ENCODE measurements at regions not wholly inside any gene's neighbourhood (a gene's known extent, or its start where the extent isn't known, plus 50 kb on each side); places are given as distances from the start of the nearest gene placed in this dataset.

- TF ChIP-seq EP300 (IDR thresholded peaks at IDR 0.05) (no peak), POLR2AphosphoS5 (IDR thresholded peaks at IDR 0.05) (no peak), CTCF (IDR thresholded peaks at IDR 0.05) (no peak), POLR2A (IDR thresholded peaks at IDR 0.05) (no peak)
- Histone ChIP-seq H3K36me3 (no peaks in the 10 kb centered on the region), H3K4me3 (no peak overlapping the region), H3K4me1 (no peaks in the 10 kb centered on the region), H3K9me3 (no peaks in the 10 kb centered on the region), H3K27me3 (no peaks in the 10 kb centered on the region), H3K27ac (no peak overlapping the region)
- ATAC-seq, result no peak
- 81 to 90% methylated on average over 2 to 4 of the region's 5 CpGs for WGBS, 2 donors (ENCODE audit: low coverage in 1 of 2)
These were observed 731.7 kb upstream of the MIR17HG start for GRCh38 chr13:90615767-90616166.

GRCh38 chr13:90618133-90618532, 729.4 kb upstream of the MIR17HG start:
- TF ChIP-seq EP300 (IDR thresholded peaks at IDR 0.05), result no peak
- TF ChIP-seq POLR2AphosphoS5 (IDR thresholded peaks at IDR 0.05), result no peak
- TF ChIP-seq CTCF (IDR thresholded peaks at IDR 0.05), result no peak
- no peak for TF ChIP-seq POLR2A (IDR thresholded peaks at IDR 0.05)
- Histone ChIP-seq H3K9me3 (no peaks in the 10 kb centered on the region), H3K27me3 (no peaks in the 10 kb centered on the region), H3K36me3 (no peaks in the 10 kb centered on the region), H3K4me1 (no peaks in the 10 kb centered on the region), H3K4me3 (no peak overlapping the region), H3K27ac (no peak overlapping the region)
- WGBS, 2 donors (ENCODE audit: low coverage in 1 of 2), result 63 to 100% methylated on average over 2 of the region's 2 CpGs
- no peak for ATAC-seq

DNA sequence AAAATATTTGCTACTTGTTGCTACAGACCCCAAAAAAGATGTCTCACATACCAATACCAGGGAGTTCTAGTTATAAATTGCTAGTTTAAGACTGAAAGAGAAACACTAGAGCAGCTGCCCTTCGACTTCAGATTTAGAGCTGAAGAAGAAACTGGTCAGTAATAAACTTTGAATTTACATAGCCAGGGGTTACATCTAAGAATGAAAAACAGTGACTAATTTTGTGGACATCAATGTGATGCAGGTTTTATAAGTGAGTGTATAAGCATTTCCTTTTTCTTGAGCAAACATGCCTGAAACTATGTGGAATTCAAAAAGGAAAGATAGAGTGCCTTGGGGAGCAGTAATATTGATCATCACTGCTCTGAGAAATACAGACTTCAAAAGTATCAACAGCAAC, 724.9 kb upstream of the MIR17HG start:
- WGBS, 2 donors (ENCODE audit: low coverage in 1 of 2), result 57% methylated on average over 1 of the region's 1 CpG; no CpG with 5 or more reads in 1 of the 2 donors
- Histone ChIP-seq H3K27me3 (no peaks in the 10 kb centered on the region), H3K9me3 (no peaks in the 10 kb centered on the region), H3K27ac (no peak overlapping the region), H3K4me1 (no peaks in the 10 kb centered on the region), H3K36me3 (no peaks in the 10 kb centered on the region), H3K4me3 (no peak overlapping the region)
- no peak for TF ChIP-seq EP300 (IDR thresholded peaks at IDR 0.05)
- TF ChIP-seq POLR2AphosphoS5 (IDR thresholded peaks at IDR 0.05), result no peak
- TF ChIP-seq POLR2A (IDR thresholded peaks at IDR 0.05), result no peak
- TF ChIP-seq CTCF (IDR thresholded peaks at IDR 0.05), result no peak
- no peak for ATAC-seq

DNA sequence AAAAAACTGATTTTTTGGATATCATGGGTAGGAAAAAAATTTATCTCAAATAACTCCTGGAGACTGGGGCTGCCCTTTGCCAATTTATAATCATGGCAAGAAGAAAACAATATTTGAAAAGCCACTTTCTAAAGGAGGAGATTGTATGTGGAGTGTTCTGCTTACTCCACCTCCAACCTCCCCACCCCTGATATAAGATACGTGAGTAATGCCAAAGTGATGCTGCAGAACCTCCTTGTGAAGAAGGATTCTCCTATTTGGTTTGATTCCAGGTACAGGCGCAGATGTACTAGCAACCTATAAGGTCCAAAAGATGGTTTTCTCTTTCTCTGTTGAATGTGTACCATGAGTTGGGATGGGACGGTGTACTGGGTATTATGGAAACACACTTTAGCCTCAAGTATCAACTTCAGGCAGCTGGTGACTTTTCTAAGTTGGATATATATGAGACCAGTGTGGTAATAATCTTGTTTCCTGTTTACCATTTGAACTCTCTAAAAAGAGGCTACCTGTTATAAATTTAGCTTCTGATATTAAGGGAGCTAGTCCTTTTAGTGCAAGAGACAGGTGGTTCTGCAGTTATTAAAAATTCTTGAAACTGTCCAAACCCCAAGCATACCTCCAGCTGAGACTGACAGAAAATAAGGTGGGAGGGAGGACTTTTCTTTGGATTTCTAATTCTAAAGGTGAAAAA, 724.0 kb upstream of the MIR17HG start:
- H3K9me3 ChIP-seq, result no peaks in the 10 kb centered on the region
- 89 to 96% methylated on average over 2 to 3 of the region's 3 CpGs for WGBS, 2 donors (ENCODE audit: low coverage in 1 of 2)
- no peak overlapping the region for H3K27ac ChIP-seq
- H3K36me3 ChIP-seq, result no peaks in the 10 kb centered on the region
- H3K4me3 ChIP-seq, result no peak overlapping the region
- TF ChIP-seq EP300 (IDR thresholded peaks at IDR 0.05), result no peak
- no peak for TF ChIP-seq POLR2AphosphoS5 (IDR thresholded peaks at IDR 0.05)
- TF ChIP-seq POLR2A (IDR thresholded peaks at IDR 0.05), result no peak
- TF ChIP-seq CTCF (IDR thresholded peaks at IDR 0.05), result no peak
- H3K27me3 ChIP-seq, result no peaks in the 10 kb centered on the region
- H3K4me1 ChIP-seq, result no peaks in the 10 kb centered on the region
- no peak for ATAC-seq

GRCh38 chr13:90627813-90628212, 719.7 kb upstream of the MIR17HG start:
- Histone ChIP-seq H3K4me3 (no peak overlapping the region), H3K9me3 (no peaks in the 10 kb centered on the region), H3K27me3 (no peaks in the 10 kb centered on the region), H3K4me1 (no peaks in the 10 kb centered on the region), H3K27ac (no peak overlapping the region), H3K36me3 (no peaks in the 10 kb centered on the region)
- TF ChIP-seq EP300 (IDR thresholded peaks at IDR 0.05) (no peak), POLR2AphosphoS5 (IDR thresholded peaks at IDR 0.05) (no peak)
- WGBS, 2 donors (ENCODE audit: low coverage in 1 of 2), result 77 to 100% methylated on average over 1 of the region's 1 CpG
- ATAC-seq, result no peak

Measured in gastroesophageal sphincter (tissue), 4 donors.